Brain microvascular endothelial cell (primary cell): ENCODE measurements at regions not wholly inside any gene's neighbourhood (a gene's known extent, or its start where the extent isn't known, plus 50 kb on each side); places are given as distances from the start of the nearest gene placed in this dataset.

ENCODE experiments used
- DNase-seq: peaks from one replicate; pipeline ENCODE4 v3.0.0-alpha.2; 2020
- H3K27ac ChIP-seq: fragments of 250-450 bp; sonication (Bioruptor Pico); 2 replicates; pipeline ENCODE4 v1.5.1; 2020; ENCODE audit warnings: mild to moderate bottlenecking, moderate library complexity
- H3K27me3 ChIP-seq: fragments of 250-450 bp; sonication (Bioruptor Pico); replicated peaks from 2 replicates; pipeline ENCODE4 v1.5.1; 2020; ENCODE audit warnings: mild to moderate bottlenecking
- H3K36me3 ChIP-seq: fragments of 250-450 bp; sonication (Bioruptor Pico); replicated peaks from 2 replicates; pipeline ENCODE4 v1.5.1; 2020; ENCODE audit warnings: mild to moderate bottlenecking
- H3K4me3 ChIP-seq: 2 replicates; pipeline ENCODE4 v1.5.1; 2011; ENCODE audit warnings: low read depth, mild to moderate bottlenecking, control low read depth, low read length, moderate library complexity
- CTCF ChIP-seq: IDR thresholded peaks from 2 replicates; pipeline ENCODE4 v1.5.1; 2011; ENCODE audit warnings: low read depth, mild to moderate bottlenecking, moderate library complexity, low read length, control low read depth, inconsistent platforms; ENCODE audit errors: missing control alignments
- in situ Hi-C: cut with HindIII; loops from 2 replicates; pipeline ENCODE4 v1.10.0; 2017; ENCODE audit warnings: low sequenced_read_pairs, low pct_ligation_motif_present

- in situ Hi-C loops: no loop called here
These were observed 115.1 kb downstream of the SETD4 start for GRCh38 chr21:35945089-35945671.

GRCh38 chr21:35943752-35944151 lies 116.6 kb downstream of the SETD4 start:
- in situ Hi-C loops: no loop called here
- H3K27me3 ChIP-seq: no peaks in the 10 kb centered on the region
- no peak overlapping the region for H3K4me3 ChIP-seq
- DNase-seq: no peak
- TF ChIP-seq CTCF: no peak
- no peaks in the 10 kb centered on the region for H3K36me3 ChIP-seq
- H3K27ac ChIP-seq: no peak overlapping the region

More at GRCh38 chr21:35945089-35945671, 115.1 kb downstream of the SETD4 start:
- H3K36me3 ChIP-seq: no peaks in the 10 kb centered on the region
- no peak overlapping the region for H3K4me3 ChIP-seq
- TF ChIP-seq CTCF: no peak
- H3K27me3 ChIP-seq: no peaks in the 10 kb centered on the region
- DNase-seq: no peak
- no peak overlapping the region for H3K27ac ChIP-seq

GRCh38 chr21:35942211-35943144 lies 117.8 kb downstream of the SETD4 start:
- H3K27ac ChIP-seq: no peak overlapping the region
- in situ Hi-C loops: no loop called here
- no peaks in the 10 kb centered on the region for H3K27me3 ChIP-seq
- H3K36me3 ChIP-seq: no peaks in the 10 kb centered on the region
- TF ChIP-seq CTCF: no peak
- DNase-seq: no peak
- H3K4me3 ChIP-seq: no peak overlapping the region

GRCh38 chr21:35940074-35940927 lies 120.0 kb downstream of the SETD4 start:
- H3K27ac ChIP-seq: no peak overlapping the region
- in situ Hi-C loops: no loop called here
- TF ChIP-seq CTCF: peak; percentile 84
- no peak overlapping the region for H3K4me3 ChIP-seq
- no peaks in the 10 kb centered on the region for H3K27me3 ChIP-seq
- peak; percentile 58 for DNase-seq
- H3K36me3 ChIP-seq: no peaks in the 10 kb centered on the region

- DNase-seq: no peak
- Histone ChIP-seq H3K27me3 (no peaks in the 10 kb centered on the region), H3K27ac (no peak overlapping the region), H3K36me3 (no peaks in the 10 kb centered on the region), H3K4me3 (no peak overlapping the region)
- in situ Hi-C loops: no loop called here
- TF ChIP-seq CTCF: no peak
These were observed 121.9 kb downstream of the SETD4 start for GRCh38 chr21:35938446-35938845.
